ENCODE measurements at regions not wholly inside any gene's neighbourhood (a gene's known extent, or its start where the extent isn't known, plus 50 kb on each side); places are given as distances from the start of the nearest gene placed in this dataset.

GRCh38 chr3:181250714-181251113 lies 261.2 kb upstream of the DNAJC19 start:
- no peaks in the 10 kb centered on the region for H3K4me1 Mint-ChIP-seq (ENCODE audit: unreplicated experiment)
- H3K9me3 Mint-ChIP-seq (ENCODE audit: unreplicated experiment) = no peaks in the 10 kb centered on the region
- no peak overlapping the region for H3K4me3 Mint-ChIP-seq (ENCODE audit: unreplicated experiment)
- no peaks in the 10 kb centered on the region for H3K36me3 Mint-ChIP-seq (ENCODE audit: unreplicated experiment)
- DNase-seq (ENCODE audit: extremely low spot score, unreplicated experiment) = no peak
- TF ChIP-seq CTCF (IDR thresholded peaks at IDR 0.05) = no peak
- H3K27ac Mint-ChIP-seq (ENCODE audit: unreplicated experiment) = no peak overlapping the region
- H3K27me3 Mint-ChIP-seq (ENCODE audit: unreplicated experiment) = peaks cover 5% of the 10 kb centered on the region

- no peak overlapping the region for H3K4me3 Mint-ChIP-seq (ENCODE audit: unreplicated experiment)
- no peaks in the 10 kb centered on the region for H3K36me3 Mint-ChIP-seq (ENCODE audit: unreplicated experiment)
- no peaks in the 10 kb centered on the region for H3K9me3 Mint-ChIP-seq (ENCODE audit: unreplicated experiment)
- no peaks in the 10 kb centered on the region for H3K4me1 Mint-ChIP-seq (ENCODE audit: unreplicated experiment)
- DNase-seq (ENCODE audit: extremely low spot score, unreplicated experiment) = no peak
- no peaks in the 10 kb centered on the region for H3K27me3 Mint-ChIP-seq (ENCODE audit: unreplicated experiment)
- TF ChIP-seq CTCF (IDR thresholded peaks at IDR 0.05) = no peak
- H3K27ac Mint-ChIP-seq (ENCODE audit: unreplicated experiment) = no peak overlapping the region
Measured at GRCh38 chr3:181239441-181239840, 249.9 kb upstream of the DNAJC19 start.

- no peak overlapping the region for H3K27ac Mint-ChIP-seq (ENCODE audit: unreplicated experiment)
- no peak for DNase-seq (ENCODE audit: extremely low spot score, unreplicated experiment)
- H3K36me3 Mint-ChIP-seq (ENCODE audit: unreplicated experiment) = no peaks in the 10 kb centered on the region
- no peak for TF ChIP-seq CTCF (IDR thresholded peaks at IDR 0.05)
- no peaks in the 10 kb centered on the region for H3K9me3 Mint-ChIP-seq (ENCODE audit: unreplicated experiment)
- no peak overlapping the region for H3K4me3 Mint-ChIP-seq (ENCODE audit: unreplicated experiment)
- H3K27me3 Mint-ChIP-seq (ENCODE audit: unreplicated experiment) = no peaks in the 10 kb centered on the region
- H3K4me1 Mint-ChIP-seq (ENCODE audit: unreplicated experiment) = no peaks in the 10 kb centered on the region
Measured at GRCh38 chr3:181230258-181230657, 240.7 kb upstream of the DNAJC19 start.

- no peak for TF ChIP-seq CTCF (IDR thresholded peaks at IDR 0.05)
- no peaks in the 10 kb centered on the region for H3K9me3 Mint-ChIP-seq (ENCODE audit: unreplicated experiment)
- DNase-seq (ENCODE audit: extremely low spot score, unreplicated experiment) = no peak
- H3K4me3 Mint-ChIP-seq (ENCODE audit: unreplicated experiment) = no peak overlapping the region
- H3K36me3 Mint-ChIP-seq (ENCODE audit: unreplicated experiment) = no peaks in the 10 kb centered on the region
- H3K27ac Mint-ChIP-seq (ENCODE audit: unreplicated experiment) = no peak overlapping the region
- no peaks in the 10 kb centered on the region for H3K4me1 Mint-ChIP-seq (ENCODE audit: unreplicated experiment)
- H3K27me3 Mint-ChIP-seq (ENCODE audit: unreplicated experiment) = peaks cover 10% of the 10 kb centered on the region
Measured at GRCh38 chr3:181213347-181213746, 223.8 kb upstream of the DNAJC19 start.

GRCh38 chr3:181212271-181212670 lies 222.7 kb upstream of the DNAJC19 start:
- H3K9me3 Mint-ChIP-seq (ENCODE audit: unreplicated experiment) = no peaks in the 10 kb centered on the region
- H3K27ac Mint-ChIP-seq (ENCODE audit: unreplicated experiment) = no peak overlapping the region
- H3K4me3 Mint-ChIP-seq (ENCODE audit: unreplicated experiment) = no peak overlapping the region
- no peak for TF ChIP-seq CTCF (IDR thresholded peaks at IDR 0.05)
- no peaks in the 10 kb centered on the region for H3K36me3 Mint-ChIP-seq (ENCODE audit: unreplicated experiment)
- H3K4me1 Mint-ChIP-seq (ENCODE audit: unreplicated experiment) = no peaks in the 10 kb centered on the region
- DNase-seq (ENCODE audit: extremely low spot score, unreplicated experiment) = no peak
- H3K27me3 Mint-ChIP-seq (ENCODE audit: unreplicated experiment) = peaks cover 10% of the 10 kb centered on the region

Data from osteocyte (in vitro differentiated cells).